Brain pericyte (primary cell): ENCODE measurements at regions not wholly inside any gene's neighbourhood (a gene's known extent, or its start where the extent isn't known, plus 50 kb on each side); places are given as distances from the start of the nearest gene placed in this dataset.
"Not testable (repeated sequence)": the region's sequence is repeated elsewhere in the genome, so short reads cannot be mapped to it uniquely, and the experiment has no call there.

ENCODE experiments used
- DNase-seq: peaks from one replicate; pipeline ENCODE4 v3.0.0-alpha.2; 2012; ENCODE audit warnings: low read depth, low spot score

- no peak for DNase-seq
Measured at GRCh38 chr3:18237251-18238005, 187.7 kb downstream of the SATB1 start.

DNA sequence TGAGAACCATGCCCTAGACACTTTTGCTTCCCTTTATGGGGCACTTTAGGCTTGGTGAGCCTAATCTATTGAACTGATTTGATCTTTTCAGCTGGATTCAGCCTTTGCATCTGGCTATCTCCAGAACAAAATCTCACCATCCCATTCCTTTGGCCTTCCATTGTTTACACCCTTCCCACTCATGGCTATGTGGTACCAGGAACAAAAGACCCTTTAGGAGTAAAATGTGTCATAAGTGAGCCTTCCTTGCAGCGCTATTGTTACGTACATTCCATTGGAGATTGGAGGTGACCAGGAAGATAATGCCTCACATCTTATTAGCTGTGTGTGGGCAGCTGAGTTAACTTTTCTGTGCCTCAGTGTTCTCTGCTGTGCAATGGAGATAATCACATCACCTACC, 188.4 kb downstream of the SATB1 start:
- no peak for DNase-seq

DNA sequence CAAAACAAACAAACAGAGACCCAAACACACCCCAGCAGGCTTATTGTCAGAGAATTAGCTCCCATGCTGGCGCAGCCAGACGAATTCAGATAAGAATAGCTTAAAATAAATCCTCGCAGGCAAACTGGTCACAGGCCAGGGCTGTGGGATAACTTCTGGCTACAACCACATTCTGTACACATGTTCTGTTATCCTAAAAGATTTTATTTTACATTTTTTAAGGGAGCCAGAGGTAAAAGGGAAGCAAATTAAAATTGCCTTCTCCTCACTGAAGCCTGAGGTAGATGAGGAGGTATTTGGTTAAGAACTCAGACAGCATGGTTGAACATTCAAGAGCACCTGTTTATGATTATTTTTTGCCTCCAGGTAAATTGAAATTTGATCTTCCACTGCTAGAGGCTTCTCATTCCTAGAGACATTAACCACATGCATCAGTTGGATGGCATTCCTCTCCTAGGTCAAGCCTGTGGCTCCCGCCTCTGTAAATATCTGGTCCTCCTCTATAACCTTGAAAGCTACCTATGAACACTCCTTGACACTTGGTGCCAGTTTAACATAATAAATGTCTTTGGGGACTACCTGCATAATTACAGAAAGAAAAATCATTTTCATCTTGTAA, 190.3 kb downstream of the SATB1 start:
- no peak for DNase-seq

- DNase-seq: no peak
Measured at GRCh38 chr3:18233987-18234716, 191.0 kb downstream of the SATB1 start.

DNA sequence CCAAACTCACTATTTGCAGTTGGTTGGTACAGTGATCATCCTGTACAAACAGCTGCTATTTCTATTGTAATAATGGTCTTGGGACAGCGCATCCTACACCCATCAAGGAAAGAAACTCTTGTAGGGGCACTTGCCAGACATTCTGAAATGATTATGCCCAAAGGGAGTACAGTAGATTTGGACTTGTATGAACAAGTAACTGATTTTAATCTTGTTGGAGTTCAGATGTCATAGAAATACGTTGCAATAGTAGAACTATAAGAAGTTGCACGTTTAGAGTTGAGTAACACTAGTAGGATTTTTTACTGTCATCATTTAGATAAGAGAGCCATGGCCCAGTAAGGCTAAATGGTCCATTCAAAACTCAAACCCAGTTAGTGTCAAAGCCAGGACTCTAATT, 192.8 kb downstream of the SATB1 start:
- no peak for DNase-seq

DNA sequence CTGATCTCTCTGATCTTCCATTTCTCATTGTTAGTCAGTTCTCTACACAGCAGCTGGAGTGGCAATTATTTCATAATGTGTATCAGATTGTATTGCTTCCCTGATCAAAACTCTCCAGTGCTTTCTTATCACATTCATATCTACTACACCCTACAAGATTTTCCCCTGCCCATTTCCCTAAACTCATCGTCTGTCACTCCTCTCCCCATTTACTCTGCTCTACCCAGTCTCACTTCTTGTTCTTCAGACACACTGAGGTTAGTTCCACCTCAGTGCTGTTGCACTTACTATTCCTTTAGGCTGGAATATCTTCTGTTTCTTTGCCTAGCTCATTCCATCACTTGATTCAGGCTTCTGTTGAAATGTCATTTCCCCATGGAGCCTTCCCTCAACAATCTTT, 197.1 kb downstream of the SATB1 start:
- DNase-seq: no peak

GRCh38 chr3:18225709-18226108, 199.4 kb downstream of the SATB1 start:
- no peak for DNase-seq

DNA sequence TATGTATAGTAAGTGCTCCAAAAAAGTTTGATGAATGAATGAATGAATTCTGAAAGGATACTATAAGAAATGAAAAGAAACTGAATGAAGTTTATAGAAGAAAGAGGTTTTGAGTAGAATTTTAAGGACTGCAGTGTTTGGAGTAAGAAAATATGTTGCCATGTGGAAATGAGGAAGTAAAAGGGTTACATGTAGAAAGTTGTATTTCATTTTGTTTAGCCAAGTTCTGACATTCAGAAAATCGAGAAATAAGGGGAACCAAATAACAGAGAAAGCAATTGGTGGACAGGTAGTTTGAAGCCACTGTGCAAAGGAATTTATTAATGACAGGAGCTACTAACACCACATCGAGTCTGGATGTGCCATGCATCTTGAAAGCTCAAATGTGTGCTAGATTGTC, 200.7 kb downstream of the SATB1 start:
- no peak for DNase-seq

DNA sequence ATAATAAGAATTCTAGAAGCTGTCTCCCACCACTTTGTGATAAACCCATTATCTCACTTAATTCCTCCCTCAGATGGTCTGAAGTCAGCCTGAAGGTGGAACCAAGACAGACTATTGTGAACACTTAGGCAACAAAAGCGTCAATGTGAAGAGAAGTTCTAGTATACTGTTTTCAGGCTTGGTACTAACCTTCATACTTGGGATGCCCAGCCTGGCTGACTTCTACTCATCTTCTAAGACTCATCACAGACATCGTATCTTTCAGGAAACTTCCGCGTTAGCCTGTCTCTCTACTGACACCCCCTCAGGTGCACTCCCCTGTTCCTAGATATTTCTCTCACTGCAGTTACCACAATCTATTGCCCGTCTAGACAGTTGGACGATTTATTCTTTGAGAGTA, 201.2 kb downstream of the SATB1 start:
- no peak for DNase-seq

DNA sequence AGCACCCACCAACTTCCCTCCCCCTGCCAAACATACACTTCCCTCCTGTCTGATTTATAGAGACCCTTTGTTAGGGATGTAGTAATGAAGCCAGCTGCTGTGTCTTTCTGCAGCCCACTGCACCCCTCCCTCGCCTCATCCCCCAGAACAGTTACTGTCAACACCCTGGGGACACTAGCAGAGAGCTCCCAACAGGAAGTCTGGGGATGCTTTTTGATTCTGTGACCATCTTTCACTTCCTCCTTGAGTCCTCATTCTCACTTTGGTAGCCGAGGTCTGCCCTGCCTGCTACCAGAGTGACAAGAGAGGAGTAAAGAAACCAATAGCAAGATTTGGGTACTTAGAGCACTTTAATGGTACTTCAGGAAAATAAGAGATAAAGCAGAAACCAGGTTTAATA, 201.6 kb downstream of the SATB1 start:
- no peak for DNase-seq

- DNase-seq: no peak
Measured at GRCh38 chr3:18222686-18223085, 202.5 kb downstream of the SATB1 start.

DNA sequence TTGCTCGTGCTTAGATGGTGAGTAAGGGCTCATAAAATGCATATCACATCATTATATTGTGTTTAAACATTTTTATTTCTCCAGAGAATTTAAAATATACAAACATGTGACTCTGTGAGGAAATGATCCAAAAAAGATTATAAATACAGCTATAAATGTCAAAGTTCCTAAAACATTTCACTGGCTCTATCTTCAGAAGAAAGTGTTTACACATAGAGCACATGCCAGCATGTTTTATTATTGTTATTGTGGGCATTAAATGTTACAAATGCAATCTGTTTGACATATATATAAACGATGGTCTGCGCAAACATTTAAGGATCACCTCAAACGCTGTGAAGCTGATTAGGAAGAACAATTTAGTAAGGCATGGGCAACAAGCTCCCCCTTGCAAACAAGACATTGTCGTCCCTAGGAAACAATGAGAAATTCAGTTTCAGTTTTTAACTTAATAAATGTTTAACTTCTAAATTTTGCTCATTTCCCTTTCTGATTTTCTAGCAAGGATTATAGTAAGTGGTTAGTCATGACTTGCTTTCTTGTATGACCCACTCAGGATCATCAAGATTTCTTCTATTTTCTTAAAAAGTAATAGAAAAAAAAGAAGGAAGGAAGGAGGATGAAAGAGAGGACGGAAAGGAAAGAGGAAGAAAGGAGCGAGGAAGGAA, 207.5 kb downstream of the SATB1 start:
- no peak for DNase-seq

DNA sequence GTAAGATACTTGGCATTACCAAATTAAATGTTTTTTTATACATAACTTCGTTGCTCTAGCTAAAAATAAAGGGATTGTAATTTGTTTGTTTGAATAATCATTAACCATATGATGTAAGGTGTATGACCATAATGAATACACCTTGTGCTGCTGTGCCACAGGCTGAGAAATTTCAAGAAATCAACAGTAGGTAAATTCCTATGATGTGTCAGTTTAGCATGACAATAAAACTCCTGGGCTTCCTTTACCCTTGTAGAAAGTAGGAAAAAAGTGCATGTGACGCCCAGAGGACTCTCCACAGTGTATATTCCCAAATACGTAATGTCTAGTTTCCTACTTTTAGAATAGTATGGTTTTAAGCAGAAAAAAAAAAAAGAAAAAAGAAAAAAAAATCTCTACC, 208.1 kb downstream of the SATB1 start:
- no peak for DNase-seq

DNA sequence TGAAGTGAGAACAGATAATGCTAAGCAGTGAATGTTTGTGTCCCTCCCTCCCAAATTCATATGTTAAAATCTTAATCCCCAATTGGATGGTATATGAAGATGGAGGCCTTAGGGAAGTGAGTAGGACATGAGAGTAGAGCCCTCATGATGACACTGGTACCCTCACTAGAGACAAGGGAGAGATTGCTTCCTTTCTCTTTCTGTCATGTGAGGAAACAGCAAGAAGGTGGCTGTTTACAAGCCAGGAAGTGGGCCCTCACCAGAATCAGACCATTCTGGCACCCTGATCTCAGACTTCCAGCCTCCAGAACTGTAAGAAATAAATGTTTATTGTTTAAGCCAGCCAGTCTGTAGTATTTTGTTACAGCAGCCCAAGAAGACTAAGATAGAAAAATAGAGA, 209.5 kb downstream of the SATB1 start:
- DNase-seq: no peak

GRCh38 chr3:18211116-18211515, 214.0 kb downstream of the SATB1 start:
- DNase-seq: no peak

GRCh38 chr3:18208856-18209255, 216.3 kb downstream of the SATB1 start:
- DNase-seq: no peak

GRCh38 chr3:18208091-18208490, 217.0 kb downstream of the SATB1 start:
- DNase-seq: no peak

DNA sequence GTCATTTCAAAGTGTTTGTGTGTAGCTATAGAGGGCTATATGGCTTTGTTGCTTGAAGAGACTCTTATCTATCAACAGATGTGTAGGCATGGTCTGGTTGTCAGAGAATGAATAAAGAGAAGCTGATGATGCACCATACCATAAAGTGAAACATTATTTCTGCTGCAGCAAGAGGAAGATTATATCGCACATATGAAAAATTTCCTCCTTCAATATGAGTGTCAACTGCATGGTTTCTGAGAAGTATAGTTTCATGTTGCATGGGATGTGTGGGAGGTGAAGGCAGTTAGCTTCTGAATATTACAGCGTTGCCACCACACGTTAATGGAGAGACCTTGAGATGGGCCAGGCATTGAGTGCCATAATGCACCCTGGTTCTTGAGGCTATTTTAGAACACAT, 217.9 kb downstream of the SATB1 start:
- DNase-seq: no peak

DNA sequence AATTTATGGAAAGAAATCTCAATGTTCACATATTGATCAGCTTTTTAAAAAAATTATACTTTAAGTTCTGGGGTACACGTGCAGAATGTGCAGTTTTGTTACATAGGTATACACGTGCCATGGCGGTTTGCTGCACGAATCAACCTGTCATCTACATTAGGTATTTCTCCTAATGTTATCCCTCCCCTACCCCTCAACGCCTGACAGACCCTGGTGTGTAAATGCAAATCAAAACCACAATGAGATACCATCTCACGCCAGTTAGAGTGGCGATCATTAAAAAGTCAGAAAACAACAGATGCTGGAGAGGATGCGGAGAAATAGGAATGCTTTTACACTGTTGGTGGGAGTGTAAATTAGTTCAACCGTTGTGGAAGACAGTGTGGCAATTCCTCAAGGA, 219.4 kb downstream of the SATB1 start:
- DNase-seq: not testable (repeated sequence)

DNA sequence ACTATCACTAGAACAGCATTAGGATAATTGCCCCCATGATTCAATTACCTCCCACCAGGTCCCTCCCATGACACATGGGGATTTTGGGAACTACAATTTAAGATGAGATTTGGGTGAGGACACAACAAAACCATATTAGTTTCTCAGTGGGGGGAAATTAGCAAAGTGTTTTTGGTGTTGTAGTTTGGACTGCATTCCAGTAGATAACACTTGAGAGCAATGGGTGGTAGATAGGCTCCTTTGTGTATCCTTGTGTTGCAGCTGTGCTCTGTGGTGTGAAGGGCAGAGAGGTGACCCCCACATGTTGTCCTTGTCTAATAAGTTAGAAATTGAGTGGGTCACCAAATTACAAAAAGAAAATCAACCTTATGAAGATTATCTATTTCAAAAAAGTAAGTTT, 223.8 kb downstream of the SATB1 start:
- DNase-seq: no peak

DNA sequence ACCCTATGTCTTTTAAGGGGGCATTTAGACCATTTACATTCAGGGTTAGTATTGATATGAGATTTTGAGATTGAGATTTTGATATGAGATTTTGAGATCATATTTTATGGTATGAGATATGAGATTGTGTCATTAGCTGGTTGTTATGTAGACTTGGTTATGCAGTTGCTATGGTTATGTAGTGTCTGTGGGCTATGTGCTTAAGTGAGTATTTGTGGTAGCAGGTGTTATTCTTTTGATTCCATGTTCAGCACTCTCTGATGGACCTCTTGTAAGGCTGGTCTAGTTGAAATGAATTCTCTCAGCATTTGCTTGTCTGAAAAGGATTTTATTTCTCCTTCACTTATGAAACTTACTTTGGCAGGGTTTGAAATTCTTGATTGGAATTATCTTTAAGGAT, 225.4 kb downstream of the SATB1 start:
- no peak for DNase-seq

GRCh38 chr3:18195836-18196235, 229.3 kb downstream of the SATB1 start:
- DNase-seq: no peak
